ENCODE measurements at regions not wholly inside any gene's neighbourhood (a gene's known extent, or its start where the extent isn't known, plus 50 kb on each side); places are given as distances from the start of the nearest gene placed in this dataset.

- TF ChIP-seq CSDC2 (CRISPR knock-in tag; IDR thresholded peaks at IDR 0.05) (no peak), SNAI2 (CRISPR knock-in tag; IDR thresholded peaks at IDR 0.05) (no peak), ARNTL (CRISPR knock-in tag; IDR thresholded peaks at IDR 0.05; ENCODE audit: borderline replicate concordance, low read depth) (no peak), ZNF70 (CRISPR knock-in tag; IDR thresholded peaks at IDR 0.05) (no peak), PATZ1 (CRISPR knock-in tag; IDR thresholded peaks at IDR 0.05; ENCODE audit: borderline replicate concordance) (no peak), BACH2 (CRISPR knock-in tag; IDR thresholded peaks at IDR 0.05; ENCODE audit: borderline replicate concordance) (no peak), PPARA (CRISPR knock-in tag; IDR thresholded peaks at IDR 0.05; ENCODE audit: borderline replicate concordance) (no peak), CSRNP3 (CRISPR knock-in tag; IDR thresholded peaks at IDR 0.05) (no peak), ZNF8 (CRISPR knock-in tag; IDR thresholded peaks at IDR 0.05) (no peak), GLIS3 (CRISPR knock-in tag; IDR thresholded peaks at IDR 0.05) (no peak), TSHZ2 (CRISPR knock-in tag; IDR thresholded peaks at IDR 0.05) (no peak)
These were observed 274.1 kb downstream of the HAUS1 start for GRCh38 chr18:46378126-46378863.

Data from SK-N-SH treated with all-trans-retinoic acid at 6 μM for 48 hours (cell line).